Neural cell (in vitro differentiated cells): ENCODE measurements at regions not wholly inside any gene's neighbourhood (a gene's known extent, or its start where the extent isn't known, plus 50 kb on each side); places are given as distances from the start of the nearest gene placed in this dataset.

Source experiments
- H2AFZ ChIP-seq: fragments of 200-600, 300-800 bp; sonication (generic), shearing (Covaris generic); 2 replicates; pipeline ENCODE4 v1.6.0; 2014; ENCODE audit warnings: low read depth, mild to moderate bottlenecking, antibody characterized with exemption, low read length, moderate library complexity
- H3F3A ChIP-seq: fragments of 200-600 bp; shearing (Covaris generic); 2 replicates; pipeline ENCODE4 v1.6.1; 2016; ENCODE audit warnings: mild to moderate bottlenecking, moderate library complexity, mixed read lengths, antibody characterized with exemption, low read length; ENCODE audit not compliant: insufficient read depth, poor library complexity, severe bottlenecking
- H3K27ac ChIP-seq: fragments of 200-600, 300-800 bp; sonication (generic), shearing (Covaris generic); 2 replicates; pipeline ENCODE4 v1.5.1; 2014; ENCODE audit warnings: mild to moderate bottlenecking, low read length, moderate library complexity
- H3K27me3 ChIP-seq: fragments of 300-800, 200-600 bp; sonication (generic), shearing (Covaris generic); 2 replicates; pipeline ENCODE4 v1.6.0; 2014; ENCODE audit warnings: mild to moderate bottlenecking, low read depth, low read length, moderate library complexity; ENCODE audit not compliant: insufficient read depth
- H3K36me3 ChIP-seq: fragments of 300-800, 200-600 bp; sonication (generic), shearing (Covaris generic); 2 replicates; pipeline ENCODE4 v1.5.1; 2014; ENCODE audit warnings: mild to moderate bottlenecking, antibody characterized with exemption, low read length, moderate library complexity; ENCODE audit not compliant: insufficient read depth
- H3K4me2 ChIP-seq: fragments of 300-800, 200-600 bp; sonication (generic), shearing (Covaris generic); 2 replicates; pipeline ENCODE4 v1.6.0; 2014; ENCODE audit warnings: mild to moderate bottlenecking, low read length
- H3K4me3 ChIP-seq: fragments of 300-800, 200-600 bp; sonication (generic), shearing (Covaris generic); 2 replicates; pipeline ENCODE4 v1.5.1; 2014; ENCODE audit warnings: mild to moderate bottlenecking, low read length, moderate library complexity
- H3K79me2 ChIP-seq: fragments of 200-600 bp; shearing (Covaris generic); replicated peaks from 2 replicates; pipeline ENCODE4 v1.6.0; 2014; ENCODE audit warnings: mild to moderate bottlenecking, low read length, moderate library complexity; ENCODE audit not compliant: insufficient read depth
- H3K9ac ChIP-seq: fragments of 300-800, 200-600 bp; sonication (generic), shearing (Covaris generic); 2 replicates; pipeline ENCODE4 v1.6.1; 2016; ENCODE audit warnings: mild to moderate bottlenecking, low read length, mixed read lengths
- H3K9me2 ChIP-seq: fragments of 200-600 bp; shearing (Covaris generic); 2 replicates; pipeline ENCODE4 v1.6.1; 2016; ENCODE audit warnings: mild to moderate bottlenecking, low read length, mixed read lengths; ENCODE audit not compliant: insufficient read depth
- H3K9me3 ChIP-seq: fragments of 200-600, 300-800 bp; sonication (generic), shearing (Covaris generic); 2 replicates; pipeline ENCODE4 v1.6.1; 2016; ENCODE audit warnings: mild to moderate bottlenecking, mixed run types, low read length, moderate library complexity, mixed read lengths
- H4K20me1 ChIP-seq: fragments of 200-600 bp; shearing (Covaris generic); 2 replicates; pipeline ENCODE4 v1.6.1; 2016; ENCODE audit warnings: mild to moderate bottlenecking, mixed run types; ENCODE audit not compliant: insufficient read depth
- EP300 ChIP-seq: fragments of 450-650 bp; conservative IDR thresholded peaks from 2 replicates; pipeline ENCODE4 v1.6.1; 2014; ENCODE audit warnings: antibody characterized with exemption, mild to moderate bottlenecking, moderate library complexity; ENCODE audit not compliant: poor library complexity, severe bottlenecking
- EZH2 ChIP-seq: fragments of 200-600, 300-800 bp; shearing (Covaris generic), sonication (generic); IDR thresholded peaks from 2 replicates; pipeline ENCODE4 v1.6.1; 2014; ENCODE audit warnings: antibody characterized with exemption, low read length, borderline replicate concordance, mild to moderate bottlenecking; ENCODE audit not compliant: insufficient read depth, poor library complexity, severe bottlenecking
- MXI1 ChIP-seq: fragments of 450-650 bp; conservative IDR thresholded peaks from 2 replicates; pipeline ENCODE4 v1.6.1; 2014; ENCODE audit warnings: antibody characterized with exemption, mild to moderate bottlenecking; ENCODE audit not compliant: poor library complexity, severe bottlenecking
- POLR2AphosphoS5 ChIP-seq: IDR thresholded peaks from 2 replicates; pipeline ENCODE4 v1.6.1; 2012
- RAD21 ChIP-seq: fragments of 450-650 bp; conservative IDR thresholded peaks from 2 replicates; pipeline ENCODE4 v1.6.1; 2014; ENCODE audit warnings: antibody characterized with exemption, mild to moderate bottlenecking, moderate library complexity
- SMC3 ChIP-seq: fragments of 450-650 bp; conservative IDR thresholded peaks from 2 replicates; pipeline ENCODE4 v1.6.1; 2014; ENCODE audit warnings: antibody characterized with exemption, mild to moderate bottlenecking, moderate library complexity; ENCODE audit not compliant: poor library complexity
- TAF1 ChIP-seq: IDR thresholded peaks from 2 replicates; pipeline ENCODE4 v1.6.1; 2012; ENCODE audit warnings: low read depth
- TF ChIP-seq, protein P1 (sequence below): fragments of 450-650 bp; IDR thresholded peaks from 2 replicates; pipeline ENCODE4 v1.5.1; 2014; ENCODE audit warnings: antibody characterized with exemption, mild to moderate bottlenecking, moderate library complexity; ENCODE audit not compliant: poor library complexity, severe bottlenecking
- TF ChIP-seq, protein P2 (sequence below): IDR thresholded peaks from 2 replicates; pipeline ENCODE4 v1.6.1; 2012; ENCODE audit warnings: borderline replicate concordance

DNA sequence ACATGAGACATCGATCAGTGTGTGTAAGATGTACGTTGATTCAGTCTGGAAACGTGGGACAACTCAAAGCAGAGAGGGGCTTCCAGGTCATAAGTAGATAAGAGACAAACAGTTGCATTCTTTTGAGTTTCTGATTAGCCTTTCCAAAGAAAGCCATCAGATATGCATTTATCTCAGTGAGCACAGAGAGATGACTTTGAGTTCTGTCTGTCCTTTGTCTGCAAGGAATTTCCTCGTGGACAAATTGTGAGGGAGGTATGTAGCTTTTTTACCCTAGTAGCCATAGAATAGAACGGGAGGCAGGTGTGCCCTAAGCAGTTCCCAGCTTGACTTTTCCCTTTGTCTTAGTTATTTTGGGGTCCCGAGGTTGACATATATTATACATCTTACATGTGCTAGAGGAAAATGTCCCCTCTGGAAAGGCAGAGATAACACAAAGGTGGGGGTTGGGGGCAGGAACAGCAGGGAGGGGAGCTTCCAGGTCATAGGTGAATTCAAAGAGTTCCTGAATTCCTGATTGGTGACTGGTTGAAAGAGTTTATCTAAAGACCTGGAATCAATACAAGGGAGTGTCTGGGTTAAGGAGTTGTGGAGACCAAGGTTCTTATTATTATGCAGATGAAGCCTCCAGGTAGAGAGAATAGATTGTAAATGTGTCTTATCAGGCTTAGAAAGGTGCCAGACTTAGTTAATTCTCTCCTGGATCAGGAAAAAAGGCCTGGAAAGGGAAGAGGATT is 237.0 kb downstream of the NFATC2 start:
- Histone ChIP-seq H3K9me2 (no peaks in the 10 kb centered on the region), H3K9me3 (no peaks in the 10 kb centered on the region), H3K4me2 (no peak overlapping the region), H3F3A (no peaks in the 10 kb centered on the region), H3K9ac (no peak overlapping the region), H3K36me3 (no peaks in the 10 kb centered on the region), H2AFZ (no peak overlapping the region), H4K20me1 (no peaks in the 10 kb centered on the region), H3K27ac (no peak overlapping the region), H3K4me3 (no peak overlapping the region), H3K27me3 (no peaks in the 10 kb centered on the region), H3K79me2 (no peaks in the 10 kb centered on the region)
- TF ChIP-seq, protein P1, sequence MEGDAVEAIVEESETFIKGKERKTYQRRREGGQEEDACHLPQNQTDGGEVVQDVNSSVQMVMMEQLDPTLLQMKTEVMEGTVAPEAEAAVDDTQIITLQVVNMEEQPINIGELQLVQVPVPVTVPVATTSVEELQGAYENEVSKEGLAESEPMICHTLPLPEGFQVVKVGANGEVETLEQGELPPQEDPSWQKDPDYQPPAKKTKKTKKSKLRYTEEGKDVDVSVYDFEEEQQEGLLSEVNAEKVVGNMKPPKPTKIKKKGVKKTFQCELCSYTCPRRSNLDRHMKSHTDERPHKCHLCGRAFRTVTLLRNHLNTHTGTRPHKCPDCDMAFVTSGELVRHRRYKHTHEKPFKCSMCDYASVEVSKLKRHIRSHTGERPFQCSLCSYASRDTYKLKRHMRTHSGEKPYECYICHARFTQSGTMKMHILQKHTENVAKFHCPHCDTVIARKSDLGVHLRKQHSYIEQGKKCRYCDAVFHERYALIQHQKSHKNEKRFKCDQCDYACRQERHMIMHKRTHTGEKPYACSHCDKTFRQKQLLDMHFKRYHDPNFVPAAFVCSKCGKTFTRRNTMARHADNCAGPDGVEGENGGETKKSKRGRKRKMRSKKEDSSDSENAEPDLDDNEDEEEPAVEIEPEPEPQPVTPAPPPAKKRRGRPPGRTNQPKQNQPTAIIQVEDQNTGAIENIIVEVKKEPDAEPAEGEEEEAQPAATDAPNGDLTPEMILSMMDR, result no peak
- TF ChIP-seq RAD21, result no peak
- no peak for TF ChIP-seq TAF1
- no peak for TF ChIP-seq MXI1
- TF ChIP-seq EZH2, result no peak
- TF ChIP-seq POLR2AphosphoS5, result no peak
- TF ChIP-seq, protein P2, sequence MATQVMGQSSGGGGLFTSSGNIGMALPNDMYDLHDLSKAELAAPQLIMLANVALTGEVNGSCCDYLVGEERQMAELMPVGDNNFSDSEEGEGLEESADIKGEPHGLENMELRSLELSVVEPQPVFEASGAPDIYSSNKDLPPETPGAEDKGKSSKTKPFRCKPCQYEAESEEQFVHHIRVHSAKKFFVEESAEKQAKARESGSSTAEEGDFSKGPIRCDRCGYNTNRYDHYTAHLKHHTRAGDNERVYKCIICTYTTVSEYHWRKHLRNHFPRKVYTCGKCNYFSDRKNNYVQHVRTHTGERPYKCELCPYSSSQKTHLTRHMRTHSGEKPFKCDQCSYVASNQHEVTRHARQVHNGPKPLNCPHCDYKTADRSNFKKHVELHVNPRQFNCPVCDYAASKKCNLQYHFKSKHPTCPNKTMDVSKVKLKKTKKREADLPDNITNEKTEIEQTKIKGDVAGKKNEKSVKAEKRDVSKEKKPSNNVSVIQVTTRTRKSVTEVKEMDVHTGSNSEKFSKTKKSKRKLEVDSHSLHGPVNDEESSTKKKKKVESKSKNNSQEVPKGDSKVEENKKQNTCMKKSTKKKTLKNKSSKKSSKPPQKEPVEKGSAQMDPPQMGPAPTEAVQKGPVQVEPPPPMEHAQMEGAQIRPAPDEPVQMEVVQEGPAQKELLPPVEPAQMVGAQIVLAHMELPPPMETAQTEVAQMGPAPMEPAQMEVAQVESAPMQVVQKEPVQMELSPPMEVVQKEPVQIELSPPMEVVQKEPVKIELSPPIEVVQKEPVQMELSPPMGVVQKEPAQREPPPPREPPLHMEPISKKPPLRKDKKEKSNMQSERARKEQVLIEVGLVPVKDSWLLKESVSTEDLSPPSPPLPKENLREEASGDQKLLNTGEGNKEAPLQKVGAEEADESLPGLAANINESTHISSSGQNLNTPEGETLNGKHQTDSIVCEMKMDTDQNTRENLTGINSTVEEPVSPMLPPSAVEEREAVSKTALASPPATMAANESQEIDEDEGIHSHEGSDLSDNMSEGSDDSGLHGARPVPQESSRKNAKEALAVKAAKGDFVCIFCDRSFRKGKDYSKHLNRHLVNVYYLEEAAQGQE, result no peak
- no peak for TF ChIP-seq EP300

DNA sequence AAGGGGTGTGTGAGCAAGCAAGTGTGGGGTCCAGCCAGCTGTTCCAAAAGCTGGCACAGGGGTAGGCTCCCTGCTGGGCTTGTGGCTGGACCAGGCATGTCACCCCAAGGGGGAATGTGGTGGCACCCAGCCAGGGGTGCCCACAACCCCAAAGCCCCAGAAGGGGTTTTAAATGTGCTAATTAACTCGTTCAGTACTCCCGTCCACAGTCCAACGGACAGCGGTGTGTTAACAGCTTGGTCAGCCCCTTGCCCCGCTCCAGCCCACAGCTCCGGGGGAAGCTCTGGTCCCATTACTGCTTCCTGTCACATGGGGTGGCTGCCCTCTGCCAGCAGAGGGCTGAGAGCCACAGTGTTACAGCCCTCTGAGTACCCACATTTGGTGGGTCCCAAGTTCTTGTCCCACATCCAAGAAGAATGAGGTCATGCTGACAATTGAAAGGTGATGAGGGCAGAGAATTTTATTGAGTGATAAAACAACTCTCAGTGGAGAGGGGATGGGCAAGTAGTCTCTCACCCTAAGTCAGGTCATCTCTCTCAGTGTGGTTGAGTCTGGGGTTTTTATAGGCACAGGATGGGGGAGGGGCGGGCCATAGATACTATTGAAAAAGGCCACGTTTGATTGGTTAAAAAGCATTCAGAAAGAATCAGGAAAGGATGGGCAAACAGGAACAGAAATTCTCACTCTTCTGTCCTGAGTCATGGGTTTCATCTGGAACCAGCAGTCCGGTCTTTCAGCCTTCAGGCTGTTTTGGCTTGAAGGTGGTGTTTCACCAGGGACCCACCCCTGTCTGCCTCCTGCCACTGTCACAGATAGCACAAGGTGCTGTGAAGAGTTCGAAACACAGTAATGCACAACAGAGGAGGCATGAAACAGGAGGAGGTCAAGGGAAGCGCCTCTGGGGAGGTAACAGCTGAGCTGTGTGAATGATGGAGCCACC is 238.5 kb downstream of the NFATC2 start:
- Histone ChIP-seq H3K9me2 (no peaks in the 10 kb centered on the region), H3K4me2 (no peak overlapping the region), H4K20me1 (no peaks in the 10 kb centered on the region), H3K36me3 (no peaks in the 10 kb centered on the region), H3K4me3 (no peak overlapping the region), H3K79me2 (no peaks in the 10 kb centered on the region), H3F3A (no peaks in the 10 kb centered on the region), H3K27ac (no peak overlapping the region), H2AFZ (no peak overlapping the region), H3K27me3 (no peaks in the 10 kb centered on the region), H3K9ac (no peak overlapping the region), H3K9me3 (no peaks in the 10 kb centered on the region)
- TF ChIP-seq, protein P2, result no peak
- TF ChIP-seq, protein P1, result no peak
- TF ChIP-seq POLR2AphosphoS5 (no peak), EZH2 (no peak), EP300 (no peak), TAF1 (no peak), MXI1 (no peak), RAD21 (no peak), SMC3 (no peak)
